ENCODE measurements at regions not wholly inside any gene's neighbourhood (a gene's known extent, or its start where the extent isn't known, plus 50 kb on each side); places are given as distances from the start of the nearest gene placed in this dataset.

DNA sequence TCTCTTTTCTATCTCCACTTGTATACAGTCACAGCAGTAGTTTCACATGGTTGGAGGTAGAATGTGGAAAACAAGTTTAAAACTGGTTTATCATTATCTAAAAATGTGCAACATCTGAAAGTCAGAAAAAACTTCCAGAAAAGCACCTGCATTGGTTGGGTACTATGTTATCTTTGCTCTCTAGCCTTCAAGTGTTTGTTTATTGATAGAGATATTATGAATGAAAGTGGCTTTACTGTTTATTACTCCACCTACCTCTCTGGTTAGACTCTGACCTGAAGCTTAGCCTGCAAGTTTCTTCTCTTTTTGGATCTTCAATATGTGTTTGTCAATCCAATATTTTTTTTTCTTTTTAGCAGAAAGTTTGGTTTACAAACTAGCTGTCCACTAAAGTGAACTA, 2161.4 kb upstream of the RAG2 start:
- no peaks in the 10 kb centered on the region for H3K4me1 ChIP-seq (ENCODE audit: control insufficient read depth, insufficient read depth, low read length)
- in situ Hi-C loops (cut with HindIII; ENCODE audit: low pct_unique_long_range_greater_than_20kb, low sequenced_read_pairs): no loop called here
- H3K27ac ChIP-seq (ENCODE audit: low read length): no peak overlapping the region
- no peaks in the 10 kb centered on the region for H3K36me3 ChIP-seq (ENCODE audit: control insufficient read depth, insufficient read depth, low read length)
- intact Hi-C loops (cut with micrococcal nuclease; ENCODE audit: unreplicated experiment): no loop called here
- POLR2A ChIA-PET: no interaction called here
- BruUV-seq (replicated peaks): no TSS peak
- no peaks in the 10 kb centered on the region for H3K27me3 ChIP-seq (ENCODE audit: control insufficient read depth, insufficient read depth, low read length)
- DNase-seq (ENCODE audit: low read depth, low spot score) (no peak), ATAC-seq (no peak)
- CTCF ChIA-PET: no interaction called here
- TF ChIP-seq POLR2AphosphoS5 (IDR thresholded peaks at IDR 0.05; ENCODE audit: low read depth, low read length): no peak
- no peak for TF ChIP-seq TCF7L2 (IDR thresholded peaks at IDR 0.05; ENCODE audit: low read depth, low read length)
- no peak for TF ChIP-seq SIN3A (IDR thresholded peaks at IDR 0.05; ENCODE audit: borderline replicate concordance, insufficient read depth, low read depth, low read length)
- TF ChIP-seq, protein P1, sequence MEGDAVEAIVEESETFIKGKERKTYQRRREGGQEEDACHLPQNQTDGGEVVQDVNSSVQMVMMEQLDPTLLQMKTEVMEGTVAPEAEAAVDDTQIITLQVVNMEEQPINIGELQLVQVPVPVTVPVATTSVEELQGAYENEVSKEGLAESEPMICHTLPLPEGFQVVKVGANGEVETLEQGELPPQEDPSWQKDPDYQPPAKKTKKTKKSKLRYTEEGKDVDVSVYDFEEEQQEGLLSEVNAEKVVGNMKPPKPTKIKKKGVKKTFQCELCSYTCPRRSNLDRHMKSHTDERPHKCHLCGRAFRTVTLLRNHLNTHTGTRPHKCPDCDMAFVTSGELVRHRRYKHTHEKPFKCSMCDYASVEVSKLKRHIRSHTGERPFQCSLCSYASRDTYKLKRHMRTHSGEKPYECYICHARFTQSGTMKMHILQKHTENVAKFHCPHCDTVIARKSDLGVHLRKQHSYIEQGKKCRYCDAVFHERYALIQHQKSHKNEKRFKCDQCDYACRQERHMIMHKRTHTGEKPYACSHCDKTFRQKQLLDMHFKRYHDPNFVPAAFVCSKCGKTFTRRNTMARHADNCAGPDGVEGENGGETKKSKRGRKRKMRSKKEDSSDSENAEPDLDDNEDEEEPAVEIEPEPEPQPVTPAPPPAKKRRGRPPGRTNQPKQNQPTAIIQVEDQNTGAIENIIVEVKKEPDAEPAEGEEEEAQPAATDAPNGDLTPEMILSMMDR (IDR thresholded peaks at IDR 0.05): no peak
- TF ChIP-seq, protein P2, sequence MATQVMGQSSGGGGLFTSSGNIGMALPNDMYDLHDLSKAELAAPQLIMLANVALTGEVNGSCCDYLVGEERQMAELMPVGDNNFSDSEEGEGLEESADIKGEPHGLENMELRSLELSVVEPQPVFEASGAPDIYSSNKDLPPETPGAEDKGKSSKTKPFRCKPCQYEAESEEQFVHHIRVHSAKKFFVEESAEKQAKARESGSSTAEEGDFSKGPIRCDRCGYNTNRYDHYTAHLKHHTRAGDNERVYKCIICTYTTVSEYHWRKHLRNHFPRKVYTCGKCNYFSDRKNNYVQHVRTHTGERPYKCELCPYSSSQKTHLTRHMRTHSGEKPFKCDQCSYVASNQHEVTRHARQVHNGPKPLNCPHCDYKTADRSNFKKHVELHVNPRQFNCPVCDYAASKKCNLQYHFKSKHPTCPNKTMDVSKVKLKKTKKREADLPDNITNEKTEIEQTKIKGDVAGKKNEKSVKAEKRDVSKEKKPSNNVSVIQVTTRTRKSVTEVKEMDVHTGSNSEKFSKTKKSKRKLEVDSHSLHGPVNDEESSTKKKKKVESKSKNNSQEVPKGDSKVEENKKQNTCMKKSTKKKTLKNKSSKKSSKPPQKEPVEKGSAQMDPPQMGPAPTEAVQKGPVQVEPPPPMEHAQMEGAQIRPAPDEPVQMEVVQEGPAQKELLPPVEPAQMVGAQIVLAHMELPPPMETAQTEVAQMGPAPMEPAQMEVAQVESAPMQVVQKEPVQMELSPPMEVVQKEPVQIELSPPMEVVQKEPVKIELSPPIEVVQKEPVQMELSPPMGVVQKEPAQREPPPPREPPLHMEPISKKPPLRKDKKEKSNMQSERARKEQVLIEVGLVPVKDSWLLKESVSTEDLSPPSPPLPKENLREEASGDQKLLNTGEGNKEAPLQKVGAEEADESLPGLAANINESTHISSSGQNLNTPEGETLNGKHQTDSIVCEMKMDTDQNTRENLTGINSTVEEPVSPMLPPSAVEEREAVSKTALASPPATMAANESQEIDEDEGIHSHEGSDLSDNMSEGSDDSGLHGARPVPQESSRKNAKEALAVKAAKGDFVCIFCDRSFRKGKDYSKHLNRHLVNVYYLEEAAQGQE (IDR thresholded peaks at IDR 0.05; ENCODE audit: insufficient read depth in 1 of 2, low read depth in 2 of 2, low read length in 1 of 2): no peak
- H3K9me3 ChIP-seq (ENCODE audit: control insufficient read depth, insufficient read depth, low read depth, low read length): no peaks in the 10 kb centered on the region
- no peak overlapping the region for H3K4me3 ChIP-seq (ENCODE audit: low read depth in 2 of 2, low read length in 2 of 2)

DNA sequence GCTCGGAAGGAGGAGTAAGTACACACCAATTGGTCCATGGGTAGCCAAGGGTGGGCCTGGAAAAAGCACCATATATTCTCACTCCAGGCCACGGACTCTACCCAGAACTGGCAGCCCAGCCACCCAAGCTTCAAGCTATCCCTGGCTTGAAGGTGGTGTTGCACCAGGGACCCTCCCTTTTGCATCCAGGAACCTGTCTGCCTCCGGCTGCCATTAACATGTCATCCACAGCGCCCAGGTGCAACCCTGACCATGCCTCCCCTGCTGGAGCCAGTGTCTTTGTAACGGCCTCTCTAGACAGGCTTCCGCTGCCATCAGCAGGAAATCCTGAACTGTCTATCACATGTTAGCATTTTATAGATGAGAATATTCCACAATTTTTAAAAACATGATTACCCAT, 2158.5 kb upstream of the RAG2 start:
- DNase-seq (ENCODE audit: low read depth, low spot score) (no peak), ATAC-seq (no peak)
- intact Hi-C loops (cut with micrococcal nuclease; ENCODE audit: unreplicated experiment) (no loop called here), in situ Hi-C loops (cut with HindIII; ENCODE audit: low pct_unique_long_range_greater_than_20kb, low sequenced_read_pairs) (no loop called here)
- Histone ChIP-seq H3K4me3 (ENCODE audit: low read depth in 2 of 2, low read length in 2 of 2) (no peak overlapping the region), H3K4me1 (ENCODE audit: control insufficient read depth, insufficient read depth, low read length) (no peaks in the 10 kb centered on the region), H3K27me3 (ENCODE audit: control insufficient read depth, insufficient read depth, low read length) (no peaks in the 10 kb centered on the region), H3K27ac (ENCODE audit: low read length) (no peak overlapping the region), H3K36me3 (ENCODE audit: control insufficient read depth, insufficient read depth, low read length) (no peaks in the 10 kb centered on the region), H3K9me3 (ENCODE audit: control insufficient read depth, insufficient read depth, low read depth, low read length) (no peaks in the 10 kb centered on the region)
- TF ChIP-seq, protein P2 (IDR thresholded peaks at IDR 0.05; ENCODE audit: insufficient read depth in 1 of 2, low read depth in 2 of 2, low read length in 1 of 2): no peak
- TF ChIP-seq TCF7L2 (IDR thresholded peaks at IDR 0.05; ENCODE audit: low read depth, low read length) (no peak), SIN3A (IDR thresholded peaks at IDR 0.05; ENCODE audit: borderline replicate concordance, insufficient read depth, low read depth, low read length) (no peak), POLR2AphosphoS5 (IDR thresholded peaks at IDR 0.05; ENCODE audit: low read depth, low read length) (no peak)
- TF ChIP-seq, protein P1 (IDR thresholded peaks at IDR 0.05): no peak
- ChIA-PET POLR2A (no interaction called here), CTCF (no interaction called here)
- no TSS peak for BruUV-seq (replicated peaks)

Data from Panc1 (cell line).